GM10266 (cell line): ENCODE measurements at regions not wholly inside any gene's neighbourhood (a gene's known extent, or its start where the extent isn't known, plus 50 kb on each side); places are given as distances from the start of the nearest gene placed in this dataset.

Experiments used
- DNase-seq: peaks from one replicate; pipeline ENCODE4 v3.0.0; 2012; ENCODE audit errors: extremely low spot score
- TF ChIP-seq, protein P1 (sequence below): IDR thresholded peaks from 2 replicates; pipeline ENCODE4 v1.5.1; 2012; ENCODE audit warnings: mild to moderate bottlenecking, low read depth; ENCODE audit not compliant: control insufficient read depth, insufficient read depth; ENCODE audit errors: missing control alignments

DNA sequence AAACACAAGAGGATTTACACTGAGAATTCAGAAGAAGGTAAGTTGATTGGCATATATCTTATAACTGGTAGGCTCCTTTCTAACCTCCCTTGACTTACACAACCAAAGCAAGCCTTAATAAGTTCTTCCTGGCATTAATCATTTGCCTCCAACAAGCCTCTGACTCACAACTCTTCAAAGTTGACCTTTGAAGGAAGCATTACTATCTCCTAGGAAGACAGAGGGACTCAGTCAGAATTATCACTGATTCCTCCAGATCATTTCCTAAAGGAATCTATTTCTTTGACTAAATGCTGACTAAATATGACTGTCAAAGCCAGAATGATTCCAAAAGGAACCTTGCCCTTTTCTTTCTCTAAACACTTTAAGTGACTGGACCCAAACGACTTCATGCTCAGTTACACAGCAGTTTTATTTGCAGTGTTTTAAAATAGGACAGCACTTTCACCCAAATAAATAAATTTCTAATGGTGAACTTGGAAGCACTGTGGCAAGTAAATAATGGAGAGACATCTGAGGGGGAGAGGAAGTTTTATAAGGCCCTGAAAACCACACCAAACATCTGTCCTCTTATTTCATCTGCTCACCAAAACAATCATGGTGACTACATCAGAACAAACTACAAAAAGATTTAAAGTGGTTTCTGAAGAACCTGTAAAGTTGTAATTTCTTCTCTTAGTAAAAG is 128.2 kb downstream of the KLHL28 start:
- no peak for DNase-seq
- TF ChIP-seq, protein P1, sequence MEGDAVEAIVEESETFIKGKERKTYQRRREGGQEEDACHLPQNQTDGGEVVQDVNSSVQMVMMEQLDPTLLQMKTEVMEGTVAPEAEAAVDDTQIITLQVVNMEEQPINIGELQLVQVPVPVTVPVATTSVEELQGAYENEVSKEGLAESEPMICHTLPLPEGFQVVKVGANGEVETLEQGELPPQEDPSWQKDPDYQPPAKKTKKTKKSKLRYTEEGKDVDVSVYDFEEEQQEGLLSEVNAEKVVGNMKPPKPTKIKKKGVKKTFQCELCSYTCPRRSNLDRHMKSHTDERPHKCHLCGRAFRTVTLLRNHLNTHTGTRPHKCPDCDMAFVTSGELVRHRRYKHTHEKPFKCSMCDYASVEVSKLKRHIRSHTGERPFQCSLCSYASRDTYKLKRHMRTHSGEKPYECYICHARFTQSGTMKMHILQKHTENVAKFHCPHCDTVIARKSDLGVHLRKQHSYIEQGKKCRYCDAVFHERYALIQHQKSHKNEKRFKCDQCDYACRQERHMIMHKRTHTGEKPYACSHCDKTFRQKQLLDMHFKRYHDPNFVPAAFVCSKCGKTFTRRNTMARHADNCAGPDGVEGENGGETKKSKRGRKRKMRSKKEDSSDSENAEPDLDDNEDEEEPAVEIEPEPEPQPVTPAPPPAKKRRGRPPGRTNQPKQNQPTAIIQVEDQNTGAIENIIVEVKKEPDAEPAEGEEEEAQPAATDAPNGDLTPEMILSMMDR = no peak

DNA sequence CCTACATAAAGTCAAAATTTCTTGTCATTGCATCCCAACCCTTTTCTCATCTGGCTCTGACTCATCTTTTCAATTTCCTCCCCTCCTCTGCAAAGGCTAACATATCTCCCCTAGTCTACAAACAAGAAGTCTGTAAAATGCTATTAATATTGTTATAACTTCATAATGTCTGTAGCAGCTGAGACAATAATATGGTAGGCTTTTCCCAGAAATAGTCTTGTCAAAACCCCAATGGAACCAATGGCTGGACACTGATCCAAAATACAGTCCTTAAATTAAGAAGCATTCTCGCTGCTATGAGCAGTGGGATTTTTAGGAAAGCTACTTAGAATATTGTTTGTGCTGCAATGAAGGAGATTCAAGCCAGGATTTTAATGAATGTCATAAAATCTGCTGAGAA is 131.4 kb downstream of the KLHL28 start:
- DNase-seq = no peak
- TF ChIP-seq, protein P1 = no peak

DNA sequence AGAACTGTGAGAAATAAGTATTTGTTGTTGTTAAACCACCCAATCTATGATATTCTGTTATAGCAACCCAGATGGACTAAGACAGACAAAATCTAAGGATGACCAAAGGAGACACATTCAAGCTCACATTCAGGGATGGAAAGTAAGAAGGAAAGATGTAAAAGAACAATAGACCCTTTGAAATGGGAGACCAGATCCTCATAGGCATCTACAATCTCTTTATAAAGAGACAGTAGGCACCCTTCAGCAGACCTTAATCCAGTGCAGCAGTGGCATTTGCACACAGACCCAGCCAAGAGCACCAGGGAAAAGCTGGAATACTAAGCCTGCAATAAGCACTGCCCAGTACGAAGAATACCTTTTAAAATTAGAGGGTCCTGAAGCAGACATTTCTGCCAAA is 132.7 kb downstream of the KLHL28 start:
- TF ChIP-seq, protein P1 = no peak
- no peak for DNase-seq

DNA sequence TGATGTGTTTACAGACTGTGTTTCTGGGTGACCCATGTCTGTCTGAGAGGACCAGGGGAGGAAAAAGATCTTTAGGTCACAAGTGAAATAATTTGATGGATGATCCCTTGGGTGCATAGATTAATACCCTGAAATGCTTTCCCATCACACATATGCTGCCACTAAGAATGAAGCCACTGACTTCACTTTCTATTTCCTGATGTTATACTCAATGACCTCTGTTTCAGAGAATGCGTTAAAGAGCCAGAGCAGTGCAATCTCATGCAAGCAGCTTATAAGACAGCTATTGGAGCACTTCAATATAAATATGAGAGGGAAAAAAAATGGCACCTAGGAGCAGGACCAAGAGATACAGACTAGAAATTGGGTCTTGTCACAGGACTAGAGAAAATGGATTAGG is 133.7 kb downstream of the KLHL28 start:
- TF ChIP-seq, protein P1 = no peak
- no peak for DNase-seq

DNA sequence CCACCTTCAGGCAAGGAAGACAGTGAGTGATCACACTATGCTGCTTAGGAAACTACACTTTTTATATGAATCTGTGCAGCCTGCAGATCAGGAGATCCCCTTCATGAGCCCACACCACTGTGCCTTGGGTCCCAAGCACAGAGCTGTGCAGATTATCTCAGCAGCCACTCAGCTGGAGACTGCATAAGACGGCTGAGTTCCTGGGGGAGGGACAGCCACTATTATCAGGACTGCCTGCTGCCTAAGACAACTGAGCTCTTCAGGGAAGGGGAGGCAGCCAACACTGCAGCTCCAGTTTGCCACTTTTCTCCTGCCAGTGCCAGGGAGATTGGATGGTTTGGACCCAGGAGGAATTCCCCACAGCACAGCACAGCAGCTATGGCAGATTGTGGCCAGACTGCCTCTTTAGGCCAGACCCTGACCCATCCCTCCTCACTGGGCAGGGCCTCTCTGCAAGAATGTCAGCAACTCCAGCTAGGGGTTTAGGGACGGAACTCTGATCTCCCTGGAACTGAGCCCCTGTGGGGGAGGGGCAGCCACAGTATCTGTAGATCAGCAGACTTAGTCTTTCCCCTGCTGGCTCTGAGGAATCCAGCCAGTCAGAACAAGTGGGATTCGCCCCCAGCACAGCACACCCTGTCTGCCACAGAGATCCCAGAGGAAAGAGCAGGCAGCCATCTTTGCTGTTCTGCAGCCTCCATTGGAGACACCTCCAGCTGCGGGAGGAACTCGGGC is 141.3 kb downstream of the KLHL28 start:
- TF ChIP-seq, protein P1 = no peak
- no peak for DNase-seq

DNA sequence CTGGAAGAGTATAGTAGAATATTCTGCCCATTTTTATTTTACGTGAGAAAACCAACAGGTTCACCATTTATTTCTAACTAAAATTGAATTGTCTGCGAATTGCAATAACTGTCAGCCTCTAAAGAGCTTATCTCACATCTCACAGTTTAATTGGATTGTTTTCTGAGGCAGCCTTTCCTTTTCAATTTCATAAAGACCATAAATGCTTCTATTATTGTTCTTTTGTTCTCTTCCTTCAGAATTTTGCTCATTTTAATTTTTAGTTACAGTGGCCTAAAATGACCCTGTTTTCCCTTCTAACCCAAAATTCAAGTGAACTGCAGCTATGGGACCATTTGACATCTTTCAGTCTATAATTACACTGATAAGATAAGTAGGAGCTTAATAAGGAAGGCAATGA is 147.6 kb downstream of the KLHL28 start:
- TF ChIP-seq, protein P1 = no peak
- DNase-seq = no peak

DNA sequence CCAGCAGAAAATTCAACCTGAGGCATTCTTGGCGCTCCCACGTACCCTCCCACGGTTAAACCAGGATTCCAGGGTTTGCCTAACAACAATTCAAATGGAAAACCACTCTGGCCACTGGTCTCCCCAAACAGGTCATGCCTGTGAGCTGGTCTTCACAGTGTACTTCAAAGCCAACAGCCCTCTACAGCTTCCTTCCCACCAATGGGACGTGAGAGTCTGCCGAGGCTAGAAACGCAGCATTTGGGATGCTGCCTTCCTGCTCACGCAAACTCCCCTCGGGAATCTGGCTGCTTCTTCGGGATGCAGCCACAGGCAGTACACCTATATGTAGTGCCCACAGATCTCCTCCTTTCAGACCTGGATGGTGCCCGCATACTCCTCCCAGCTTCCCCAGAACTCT is 149.1 kb downstream of the KLHL28 start:
- TF ChIP-seq, protein P1 = no peak

More for the DNA sequence above, 149.1 kb downstream of the KLHL28 start:
- no peak for DNase-seq
